ENCODE measurements at regions not wholly inside any gene's neighbourhood (a gene's known extent, or its start where the extent isn't known, plus 50 kb on each side); places are given as distances from the start of the nearest gene placed in this dataset.

DNA sequence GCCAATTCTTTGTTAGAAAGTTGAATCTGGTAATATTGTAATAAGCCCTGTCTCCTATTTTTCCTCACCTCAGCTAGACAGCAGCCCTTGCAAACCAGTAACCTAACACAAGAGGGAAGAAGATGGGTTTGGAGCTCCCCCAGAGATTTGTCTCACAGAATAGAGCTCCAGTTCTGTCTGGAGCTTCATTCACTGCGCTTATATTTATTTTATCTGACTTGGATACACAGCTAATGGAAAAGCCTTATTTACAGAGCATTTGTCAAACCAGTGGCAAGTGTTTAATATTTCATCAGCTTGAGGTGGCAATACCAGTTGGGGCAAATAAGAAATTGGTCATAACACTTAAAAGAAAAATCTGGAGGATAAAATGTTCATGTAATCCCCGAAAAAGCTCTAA lies 1094.0 kb downstream of the FSCB start:
- TF ChIP-seq, protein P1, sequence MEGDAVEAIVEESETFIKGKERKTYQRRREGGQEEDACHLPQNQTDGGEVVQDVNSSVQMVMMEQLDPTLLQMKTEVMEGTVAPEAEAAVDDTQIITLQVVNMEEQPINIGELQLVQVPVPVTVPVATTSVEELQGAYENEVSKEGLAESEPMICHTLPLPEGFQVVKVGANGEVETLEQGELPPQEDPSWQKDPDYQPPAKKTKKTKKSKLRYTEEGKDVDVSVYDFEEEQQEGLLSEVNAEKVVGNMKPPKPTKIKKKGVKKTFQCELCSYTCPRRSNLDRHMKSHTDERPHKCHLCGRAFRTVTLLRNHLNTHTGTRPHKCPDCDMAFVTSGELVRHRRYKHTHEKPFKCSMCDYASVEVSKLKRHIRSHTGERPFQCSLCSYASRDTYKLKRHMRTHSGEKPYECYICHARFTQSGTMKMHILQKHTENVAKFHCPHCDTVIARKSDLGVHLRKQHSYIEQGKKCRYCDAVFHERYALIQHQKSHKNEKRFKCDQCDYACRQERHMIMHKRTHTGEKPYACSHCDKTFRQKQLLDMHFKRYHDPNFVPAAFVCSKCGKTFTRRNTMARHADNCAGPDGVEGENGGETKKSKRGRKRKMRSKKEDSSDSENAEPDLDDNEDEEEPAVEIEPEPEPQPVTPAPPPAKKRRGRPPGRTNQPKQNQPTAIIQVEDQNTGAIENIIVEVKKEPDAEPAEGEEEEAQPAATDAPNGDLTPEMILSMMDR (IDR thresholded peaks at IDR 0.05): no peak
- TF ChIP-seq, protein P2, sequence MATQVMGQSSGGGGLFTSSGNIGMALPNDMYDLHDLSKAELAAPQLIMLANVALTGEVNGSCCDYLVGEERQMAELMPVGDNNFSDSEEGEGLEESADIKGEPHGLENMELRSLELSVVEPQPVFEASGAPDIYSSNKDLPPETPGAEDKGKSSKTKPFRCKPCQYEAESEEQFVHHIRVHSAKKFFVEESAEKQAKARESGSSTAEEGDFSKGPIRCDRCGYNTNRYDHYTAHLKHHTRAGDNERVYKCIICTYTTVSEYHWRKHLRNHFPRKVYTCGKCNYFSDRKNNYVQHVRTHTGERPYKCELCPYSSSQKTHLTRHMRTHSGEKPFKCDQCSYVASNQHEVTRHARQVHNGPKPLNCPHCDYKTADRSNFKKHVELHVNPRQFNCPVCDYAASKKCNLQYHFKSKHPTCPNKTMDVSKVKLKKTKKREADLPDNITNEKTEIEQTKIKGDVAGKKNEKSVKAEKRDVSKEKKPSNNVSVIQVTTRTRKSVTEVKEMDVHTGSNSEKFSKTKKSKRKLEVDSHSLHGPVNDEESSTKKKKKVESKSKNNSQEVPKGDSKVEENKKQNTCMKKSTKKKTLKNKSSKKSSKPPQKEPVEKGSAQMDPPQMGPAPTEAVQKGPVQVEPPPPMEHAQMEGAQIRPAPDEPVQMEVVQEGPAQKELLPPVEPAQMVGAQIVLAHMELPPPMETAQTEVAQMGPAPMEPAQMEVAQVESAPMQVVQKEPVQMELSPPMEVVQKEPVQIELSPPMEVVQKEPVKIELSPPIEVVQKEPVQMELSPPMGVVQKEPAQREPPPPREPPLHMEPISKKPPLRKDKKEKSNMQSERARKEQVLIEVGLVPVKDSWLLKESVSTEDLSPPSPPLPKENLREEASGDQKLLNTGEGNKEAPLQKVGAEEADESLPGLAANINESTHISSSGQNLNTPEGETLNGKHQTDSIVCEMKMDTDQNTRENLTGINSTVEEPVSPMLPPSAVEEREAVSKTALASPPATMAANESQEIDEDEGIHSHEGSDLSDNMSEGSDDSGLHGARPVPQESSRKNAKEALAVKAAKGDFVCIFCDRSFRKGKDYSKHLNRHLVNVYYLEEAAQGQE (IDR thresholded peaks at IDR 0.05; ENCODE audit: insufficient read depth in 1 of 2, low read depth in 2 of 2, low read length in 1 of 2): no peak

Measured in Panc1 (cell line).